DMS 273 (cell line): ENCODE measurements at regions not wholly inside any gene's neighbourhood (a gene's known extent, or its start where the extent isn't known, plus 50 kb on each side); places are given as distances from the start of the nearest gene placed in this dataset.

Source experiments
- DNase-seq: peaks from one replicate; lab custom pipeline; 2025; ENCODE audit not compliant: unreplicated experiment; lab: John Stamatoyannopoulos, UW

DNA sequence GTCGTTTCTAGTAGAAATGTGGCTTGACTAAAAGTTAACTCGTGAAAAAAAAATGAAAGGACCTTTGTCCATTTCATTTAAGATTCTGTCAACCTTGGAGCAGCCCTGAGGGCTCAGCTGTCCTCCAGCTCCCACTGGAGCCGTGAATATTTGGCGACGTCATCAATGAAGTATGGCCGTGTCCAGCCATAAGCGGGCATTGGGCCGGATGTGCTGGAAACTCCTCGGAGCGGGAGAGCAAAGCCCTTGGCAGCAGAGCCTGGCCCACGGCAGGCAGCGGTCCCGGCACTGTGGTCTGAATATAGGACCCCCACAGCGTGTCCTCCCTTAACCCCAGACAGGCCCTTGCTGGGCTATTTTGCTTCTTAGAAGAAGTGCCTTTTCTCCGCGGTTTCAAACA lies 50.0 kb downstream of the JAKMIP3 start:
- no peak for DNase-seq

DNA sequence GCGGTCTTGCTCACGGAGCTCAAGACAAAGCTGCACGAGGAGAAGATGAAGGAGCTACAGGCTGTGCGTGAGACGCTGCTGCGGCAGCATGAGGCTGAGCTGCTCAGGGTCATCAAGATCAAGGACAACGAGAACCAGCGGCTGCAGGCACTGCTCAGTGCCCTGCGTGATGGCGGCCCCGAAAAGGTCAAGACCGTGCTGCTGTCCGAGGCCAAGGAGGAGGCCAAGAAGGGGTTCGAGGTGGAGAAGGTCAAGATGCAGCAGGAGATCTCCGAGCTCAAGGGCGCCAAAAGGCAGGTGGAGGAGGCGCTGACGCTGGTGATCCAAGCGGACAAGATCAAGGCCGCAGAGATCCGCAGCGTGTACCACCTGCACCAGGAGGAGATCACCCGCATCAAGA lies 51.4 kb downstream of the JAKMIP3 start:
- no peak for DNase-seq

DNA sequence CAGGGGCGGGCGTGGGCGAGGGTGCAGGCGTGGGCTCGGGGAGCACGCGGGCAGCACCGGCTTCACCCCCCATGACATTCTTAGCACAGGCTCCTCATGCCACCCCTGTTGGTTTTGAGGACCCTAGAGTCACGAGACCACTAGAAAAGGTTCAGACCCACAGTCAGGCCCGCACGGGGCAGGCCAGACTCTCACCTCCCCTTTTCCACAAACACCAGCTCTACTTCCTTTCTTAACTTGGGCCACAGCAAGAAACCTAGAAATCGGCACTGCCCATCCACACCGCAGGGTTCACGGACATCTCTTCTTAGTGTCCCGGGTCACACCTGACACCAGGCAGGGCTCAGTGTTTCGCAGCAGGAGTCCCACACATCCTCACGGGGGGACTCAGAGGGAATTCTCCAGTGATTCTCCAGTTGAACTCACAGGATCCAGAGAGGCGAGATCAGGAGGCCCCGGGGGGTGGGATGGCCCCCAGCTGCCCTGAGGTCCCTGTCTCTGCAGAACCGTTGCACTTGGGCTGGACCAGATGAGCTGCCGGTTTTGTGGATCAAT lies 52.0 kb downstream of the JAKMIP3 start:
- DNase-seq = no peak

DNA sequence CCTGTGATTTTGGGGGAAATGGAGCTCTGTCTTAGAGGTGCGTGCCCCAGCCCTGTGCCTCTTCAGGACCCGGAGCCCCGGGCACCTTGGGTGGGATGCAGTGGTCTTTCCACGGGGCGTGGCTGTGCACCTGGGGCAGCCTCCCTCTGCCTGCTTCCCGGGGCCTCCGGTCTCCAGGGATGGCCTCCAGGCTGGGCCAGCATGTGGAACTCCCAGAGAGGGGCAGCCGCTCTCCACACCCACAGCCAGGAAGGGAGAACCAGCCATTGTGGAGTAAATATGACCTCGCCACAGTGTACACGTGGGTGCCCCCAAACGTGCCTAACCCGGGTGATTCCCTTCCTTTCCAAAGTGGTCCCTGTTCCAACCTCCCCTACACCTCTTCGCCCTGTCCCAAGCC lies 52.6 kb downstream of the JAKMIP3 start:
- DNase-seq = no peak

DNA sequence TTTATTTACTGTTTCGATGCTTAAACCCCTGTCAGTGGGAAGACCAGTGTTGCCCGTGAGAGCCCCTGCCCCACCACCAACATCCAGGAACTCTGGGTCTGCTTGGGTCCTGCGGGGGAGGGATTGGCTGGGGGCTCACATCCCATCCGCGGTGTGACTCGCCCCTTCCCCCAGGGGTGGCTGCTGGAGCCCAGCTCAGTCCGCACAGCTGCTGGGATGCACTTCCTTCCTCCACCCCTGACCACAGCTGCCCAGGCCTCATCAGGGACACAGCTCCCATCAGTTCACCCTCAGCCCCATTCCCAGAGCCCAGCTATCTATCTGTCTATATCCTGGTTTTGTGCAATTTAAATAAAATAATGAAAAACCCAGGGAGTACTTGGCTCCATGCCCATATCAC lies 54.5 kb downstream of the JAKMIP3 start:
- no peak for DNase-seq

DNA sequence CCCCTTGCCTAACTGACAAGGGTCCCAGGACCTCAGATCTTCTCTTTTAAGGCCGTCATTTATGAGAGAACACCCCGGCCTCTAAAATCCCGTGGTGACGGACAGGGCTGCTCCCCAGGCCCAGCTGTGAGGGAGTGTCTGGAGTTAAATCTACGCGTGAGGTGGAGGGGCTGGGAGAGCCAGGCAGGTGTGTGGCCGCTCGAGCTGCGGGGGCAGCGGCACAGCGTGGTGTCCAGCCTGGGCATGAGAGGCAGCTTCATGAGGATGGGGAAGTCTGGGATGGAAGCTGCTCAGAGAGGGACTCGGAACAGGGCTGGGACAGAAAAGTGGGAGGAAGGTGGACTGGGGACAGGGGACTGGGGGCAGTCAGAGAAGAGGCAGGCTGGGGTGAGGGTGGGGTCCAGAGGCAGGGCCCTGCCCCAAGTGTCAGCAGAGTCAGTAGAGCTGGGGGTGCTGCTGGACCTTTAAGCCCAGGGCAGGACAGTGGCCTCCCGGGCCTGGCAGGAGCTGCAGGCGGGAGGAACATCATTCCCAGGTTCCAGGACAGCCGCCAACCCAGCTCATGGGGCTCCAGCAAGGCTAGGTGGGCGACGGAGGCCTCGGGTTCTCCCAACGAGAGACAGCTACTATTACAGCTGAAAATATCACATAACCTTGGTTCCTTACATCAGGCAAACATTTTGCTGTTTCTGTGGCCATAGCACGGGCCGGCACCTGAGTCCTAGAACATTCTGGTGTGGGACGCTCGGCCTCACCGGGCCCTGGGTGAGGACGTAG lies 55.2 kb downstream of the JAKMIP3 start:
- DNase-seq = no peak

DNA sequence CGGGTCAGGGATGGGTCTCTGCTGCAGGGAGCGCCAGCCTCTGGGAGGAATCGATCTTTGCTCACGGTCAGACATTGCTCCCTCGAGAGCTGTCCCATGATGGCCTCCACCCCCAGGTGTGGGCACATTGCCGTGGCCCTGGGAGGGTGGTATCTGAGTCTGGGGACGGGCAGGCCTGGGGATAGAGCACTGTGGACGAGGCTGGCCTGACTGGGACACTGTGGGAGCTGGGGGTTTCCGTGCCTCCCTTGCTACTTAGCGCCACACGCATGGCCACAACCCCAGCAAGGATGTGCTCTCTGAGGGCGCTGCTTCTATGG lies 55.7 kb downstream of the JAKMIP3 start:
- no peak for DNase-seq

DNA sequence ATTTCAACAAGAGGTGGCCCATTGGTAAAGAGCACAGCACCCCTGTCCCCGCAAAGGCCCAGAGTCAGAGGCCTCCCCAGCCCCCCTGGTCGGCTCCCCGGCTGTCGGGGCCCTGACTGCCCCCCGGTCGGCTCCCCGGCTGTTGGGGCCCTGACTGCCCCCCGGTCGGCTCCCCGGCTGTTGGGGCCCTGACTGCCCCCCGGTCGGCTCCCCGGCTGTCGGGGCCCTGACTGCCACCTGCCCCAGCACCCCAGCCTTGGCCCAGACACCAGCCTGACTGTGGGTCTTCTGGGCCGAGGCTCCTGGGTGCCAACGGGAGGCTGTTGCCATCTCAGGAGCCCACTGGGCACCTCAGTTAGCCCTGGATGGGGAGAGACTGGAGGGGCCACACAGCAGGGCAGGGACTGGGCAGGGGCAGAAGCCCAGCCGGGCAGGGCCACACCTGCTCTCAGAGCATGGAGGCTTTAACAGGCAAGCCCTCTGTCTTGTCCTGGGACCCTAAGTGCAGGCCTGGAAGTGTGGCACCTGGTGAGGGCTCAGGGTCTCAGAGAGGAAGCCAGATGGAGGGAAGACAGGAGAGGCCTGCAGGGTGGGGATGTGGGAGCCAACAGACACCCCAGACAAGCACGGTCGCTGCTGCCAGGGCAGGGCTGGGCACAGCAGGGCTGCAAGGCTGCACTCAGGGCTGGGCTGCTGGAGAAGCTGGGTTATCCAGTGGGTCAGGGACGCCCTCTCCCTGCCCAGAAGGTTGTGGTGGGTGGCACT lies 56.5 kb downstream of the JAKMIP3 start:
- DNase-seq = no peak

DNA sequence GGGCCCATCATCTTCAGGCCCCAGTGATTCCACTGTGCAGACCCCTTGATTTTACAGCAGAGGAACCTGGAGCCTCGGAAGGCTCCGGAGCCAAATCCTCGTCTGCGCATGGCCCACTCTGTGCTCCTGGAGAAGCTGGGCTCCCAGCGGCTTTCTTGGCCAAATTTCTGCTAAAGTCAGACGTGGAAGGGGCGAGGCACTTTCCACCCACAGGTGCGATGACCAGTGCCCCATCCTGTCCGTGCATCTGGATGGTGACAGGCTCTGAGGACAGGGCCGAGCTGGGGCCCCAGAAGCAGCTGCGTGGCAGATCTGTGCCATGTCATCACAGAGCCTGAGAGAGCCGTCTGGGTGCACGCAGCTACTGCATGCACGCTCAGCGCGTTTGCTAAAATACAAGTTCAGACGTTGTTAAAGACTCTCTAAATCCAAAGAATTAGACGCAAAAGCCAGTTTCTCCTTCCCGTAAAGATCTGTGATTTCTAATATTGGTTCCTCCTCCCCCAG lies 57.2 kb downstream of the JAKMIP3 start:
- no peak for DNase-seq

DNA sequence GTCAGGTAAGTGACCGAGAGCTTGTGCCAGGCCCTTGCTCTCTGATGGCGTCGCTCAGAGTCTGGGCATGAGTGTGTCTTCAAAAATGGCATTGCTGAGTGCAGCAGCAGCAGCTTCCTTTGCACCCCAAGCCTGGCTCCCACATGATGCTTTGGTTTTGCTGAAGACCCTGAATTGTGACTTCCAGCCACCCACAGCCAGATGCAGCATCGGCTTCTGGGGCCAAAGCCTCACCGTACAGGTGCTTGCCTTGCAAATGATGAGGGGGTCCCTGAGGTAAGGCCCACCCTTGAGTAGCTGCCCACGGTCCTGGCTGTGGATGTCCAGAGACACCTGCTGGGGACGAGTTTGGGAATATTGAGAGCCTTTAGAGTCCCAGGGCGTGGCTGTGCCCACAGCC lies 57.9 kb downstream of the JAKMIP3 start:
- DNase-seq = no peak

DNA sequence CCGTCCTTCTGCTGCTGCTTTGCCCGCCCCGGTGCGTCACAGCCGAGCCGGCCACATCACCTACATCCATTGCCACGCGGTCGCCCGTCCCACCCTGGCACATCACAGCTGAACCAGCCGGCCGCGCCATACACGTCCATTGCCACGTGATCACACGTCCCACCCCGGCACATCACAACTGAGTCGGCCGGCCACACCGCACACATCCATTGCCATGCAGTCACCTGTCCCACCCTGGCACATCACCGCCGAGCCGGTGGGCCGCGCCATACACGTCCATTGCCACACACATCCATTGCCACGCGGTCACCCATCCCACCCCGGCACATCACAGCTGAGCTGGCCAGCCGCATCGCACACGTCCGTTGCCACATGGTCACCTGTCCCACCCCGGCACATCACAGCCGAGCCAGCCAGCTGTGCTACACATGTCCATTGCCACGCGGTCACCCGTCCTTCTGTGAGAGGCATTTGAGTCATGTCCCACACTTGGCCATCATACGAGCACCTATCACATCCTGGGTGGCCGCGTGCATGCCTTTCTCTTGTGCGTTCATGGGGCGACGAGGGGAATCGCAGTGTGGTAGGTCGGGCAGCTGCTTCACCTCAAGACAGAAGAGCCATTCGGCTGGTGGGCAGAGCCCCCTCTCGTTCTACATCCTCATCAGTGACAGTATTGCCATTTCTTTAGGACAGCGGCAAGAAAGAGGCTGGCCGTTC lies 58.6 kb downstream of the JAKMIP3 start:
- DNase-seq = no peak

DNA sequence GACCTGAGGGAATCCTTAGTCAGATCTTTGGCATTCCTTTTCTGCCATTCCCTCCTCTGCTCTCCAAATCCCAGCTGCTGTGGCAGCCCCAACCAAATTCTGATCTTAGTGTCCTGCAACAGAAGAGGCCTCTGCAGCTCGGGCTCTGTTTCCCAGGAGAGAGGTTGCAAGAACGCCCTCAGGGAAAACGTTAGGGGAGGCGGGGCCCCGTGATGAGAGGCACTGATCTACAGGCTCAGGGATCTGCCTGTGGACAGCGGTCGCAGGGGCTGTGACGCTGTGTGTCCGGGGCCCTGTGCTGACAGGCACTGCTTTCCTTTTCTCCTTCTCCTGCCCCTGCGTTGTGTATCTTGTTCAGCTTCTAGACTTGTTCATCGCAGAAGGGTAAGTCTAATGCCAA lies 57.3 kb upstream of the DPYSL4 start:
- no peak for DNase-seq

DNA sequence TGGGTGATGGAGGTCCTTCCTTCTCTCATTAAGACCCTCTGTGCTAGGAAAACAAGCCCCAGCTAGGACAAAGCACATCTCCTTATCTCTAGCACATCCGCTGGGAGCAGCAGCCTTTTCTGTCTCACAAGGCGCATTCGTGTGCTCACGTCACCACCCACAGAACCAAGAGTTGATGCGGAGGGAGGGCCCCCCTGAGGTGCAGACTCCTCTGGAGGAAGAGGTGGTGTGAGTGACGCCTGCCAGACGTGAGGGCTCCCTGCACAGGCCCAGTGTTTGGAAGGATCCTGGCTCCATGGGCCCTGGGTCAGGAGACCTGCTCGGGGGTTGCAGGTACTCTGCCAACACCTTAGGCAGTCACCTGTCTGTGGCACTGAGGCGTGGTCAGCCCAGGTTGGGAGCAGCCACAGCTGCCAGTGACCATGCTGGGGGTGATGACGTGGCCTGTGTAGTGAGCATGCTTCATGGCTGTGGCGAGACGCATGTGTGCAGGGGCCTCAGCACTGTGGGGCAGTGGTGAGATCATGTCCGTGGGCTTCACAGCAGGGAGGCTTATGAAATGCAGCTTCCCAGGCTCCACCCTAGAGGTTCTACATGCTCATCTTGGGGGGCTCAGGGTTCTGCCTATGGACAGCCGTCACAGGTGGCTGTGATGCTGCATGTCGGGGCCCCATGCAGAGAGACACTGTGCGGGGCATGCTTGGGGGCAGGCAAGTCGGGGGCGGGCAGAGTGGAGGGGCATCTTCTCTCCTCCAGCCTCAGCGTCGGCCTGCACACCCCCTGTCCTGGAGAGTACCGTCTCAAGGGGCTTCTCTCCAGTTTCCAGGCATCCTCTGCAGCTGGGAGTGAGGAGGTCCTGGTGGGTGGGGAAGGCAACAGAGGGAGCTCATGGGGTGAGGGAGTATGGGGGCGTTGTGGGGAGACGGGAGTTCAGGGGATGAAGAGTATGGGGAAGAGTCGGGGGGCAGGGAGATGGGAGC lies 56.2 kb upstream of the DPYSL4 start:
- DNase-seq = no peak

DNA sequence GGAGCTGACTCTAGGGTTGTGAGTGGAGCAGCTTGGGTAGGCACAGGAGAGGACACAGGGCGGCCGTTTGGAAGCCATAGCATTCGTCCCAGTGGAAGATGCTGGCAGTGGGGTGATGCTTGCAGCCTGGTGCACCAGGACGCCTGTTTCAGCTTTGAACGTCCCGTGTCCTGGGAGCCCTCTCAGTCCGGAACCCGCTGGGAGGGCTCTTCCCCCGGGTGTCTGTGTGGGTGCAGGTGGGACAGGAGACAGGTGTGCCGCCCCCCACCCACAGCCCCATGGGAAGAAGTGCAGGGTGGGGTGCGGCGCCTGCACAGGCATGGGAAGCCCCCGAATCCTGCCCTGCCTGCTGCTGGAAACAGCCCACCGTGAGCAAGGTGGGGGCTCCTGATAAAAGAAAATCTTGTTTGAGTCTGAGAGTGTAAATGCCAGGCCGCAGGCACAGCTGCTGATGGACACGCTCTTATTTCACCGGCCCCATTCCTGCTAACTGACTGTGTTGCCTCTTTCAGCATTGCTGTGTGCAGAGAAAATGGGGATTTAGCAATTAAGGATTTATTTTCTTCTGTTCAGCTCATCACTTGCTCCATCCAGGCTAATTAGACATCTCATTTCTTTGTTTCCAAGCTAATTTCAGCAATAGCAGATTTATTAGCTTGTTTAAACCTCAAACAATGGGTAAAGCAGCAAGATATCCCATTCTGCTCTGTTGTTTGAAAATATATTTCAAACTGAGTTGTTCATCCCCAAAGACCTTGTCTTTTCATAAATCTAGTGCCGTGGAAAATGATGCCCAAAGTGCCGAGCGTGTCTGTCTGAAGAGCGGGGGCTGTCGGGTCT lies 54.9 kb upstream of the DPYSL4 start:
- no peak for DNase-seq

DNA sequence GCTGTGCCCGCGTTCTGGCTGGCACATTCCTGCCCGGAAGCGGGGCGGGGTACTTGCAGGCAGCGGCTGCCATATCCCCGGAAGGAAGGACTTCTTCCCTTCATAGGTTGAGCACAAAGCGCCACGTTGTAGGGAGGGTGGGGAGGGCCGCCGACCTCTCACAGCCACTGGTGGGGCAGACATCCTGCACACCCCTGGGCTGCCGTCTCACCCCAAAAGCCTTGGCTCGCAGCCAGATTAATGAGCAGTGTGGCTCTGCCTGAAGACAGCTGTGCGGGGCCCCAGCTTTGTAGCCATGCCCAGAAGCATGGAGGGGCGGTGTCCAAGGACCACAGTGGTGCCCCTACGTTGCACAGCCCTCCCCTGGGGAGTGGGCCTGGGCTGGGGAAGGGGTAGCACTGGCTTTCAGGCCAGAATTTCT lies 54.3 kb upstream of the DPYSL4 start:
- peak; percentile 17 for DNase-seq

DNA sequence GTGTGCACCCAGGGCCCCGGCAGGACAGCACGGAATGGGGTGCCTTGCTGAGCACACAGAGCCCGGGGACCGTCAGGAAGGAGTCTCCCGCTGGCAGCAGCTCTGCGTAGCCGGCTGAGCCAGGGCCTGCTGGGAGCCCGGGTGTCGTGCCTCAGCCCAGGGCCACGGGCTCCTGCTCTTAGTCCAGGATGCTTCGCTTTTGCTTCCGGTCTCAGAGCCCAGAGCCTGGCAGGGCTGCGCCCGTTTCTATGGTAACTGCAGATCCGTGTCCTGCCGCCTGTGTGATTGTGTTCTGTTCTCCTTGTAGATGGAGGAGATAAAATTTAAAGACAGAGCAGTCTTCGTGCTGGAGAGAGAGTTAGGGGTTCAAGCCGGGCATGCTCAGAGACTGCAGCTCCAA lies 53.7 kb upstream of the DPYSL4 start:
- peak; percentile 16 for DNase-seq

DNA sequence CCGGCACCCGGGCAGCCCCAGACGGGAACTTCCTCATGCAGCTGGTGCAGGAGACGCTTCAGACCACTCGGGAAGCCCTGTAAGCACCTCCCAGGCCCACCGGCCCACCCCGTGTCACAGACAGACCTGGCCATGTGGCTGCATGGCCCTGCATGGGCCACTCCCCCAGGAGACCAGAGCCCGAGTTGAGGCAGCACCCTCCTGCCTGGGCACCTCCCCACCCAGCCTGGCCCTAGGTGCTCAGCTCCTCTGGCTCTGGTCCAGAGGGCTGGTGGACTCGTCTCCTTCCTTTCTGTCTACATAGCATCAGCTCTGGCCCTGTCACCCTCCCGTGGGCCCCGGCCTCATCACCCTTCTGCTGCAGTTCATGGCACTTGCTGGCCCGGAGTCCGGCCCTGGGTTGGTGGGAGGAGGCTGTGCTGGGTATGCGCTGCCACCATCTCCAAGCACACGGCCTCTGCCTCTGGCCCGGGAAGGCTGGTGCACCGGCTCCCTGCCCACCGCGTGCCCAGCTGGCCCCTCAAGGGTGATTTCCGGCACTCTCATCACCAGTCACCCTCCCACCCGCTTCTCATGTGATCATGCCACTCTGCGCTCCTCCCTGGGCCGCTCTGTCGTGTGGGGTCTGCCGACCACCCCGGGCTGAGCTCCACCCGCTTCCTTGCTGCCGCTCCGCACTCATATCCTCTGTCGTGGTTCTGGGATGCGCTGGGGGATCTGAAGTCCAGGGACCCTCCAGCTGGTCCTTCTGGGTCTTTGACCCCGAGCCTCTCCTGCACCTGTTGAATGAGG lies 53.1 kb upstream of the DPYSL4 start:
- no peak for DNase-seq

DNA sequence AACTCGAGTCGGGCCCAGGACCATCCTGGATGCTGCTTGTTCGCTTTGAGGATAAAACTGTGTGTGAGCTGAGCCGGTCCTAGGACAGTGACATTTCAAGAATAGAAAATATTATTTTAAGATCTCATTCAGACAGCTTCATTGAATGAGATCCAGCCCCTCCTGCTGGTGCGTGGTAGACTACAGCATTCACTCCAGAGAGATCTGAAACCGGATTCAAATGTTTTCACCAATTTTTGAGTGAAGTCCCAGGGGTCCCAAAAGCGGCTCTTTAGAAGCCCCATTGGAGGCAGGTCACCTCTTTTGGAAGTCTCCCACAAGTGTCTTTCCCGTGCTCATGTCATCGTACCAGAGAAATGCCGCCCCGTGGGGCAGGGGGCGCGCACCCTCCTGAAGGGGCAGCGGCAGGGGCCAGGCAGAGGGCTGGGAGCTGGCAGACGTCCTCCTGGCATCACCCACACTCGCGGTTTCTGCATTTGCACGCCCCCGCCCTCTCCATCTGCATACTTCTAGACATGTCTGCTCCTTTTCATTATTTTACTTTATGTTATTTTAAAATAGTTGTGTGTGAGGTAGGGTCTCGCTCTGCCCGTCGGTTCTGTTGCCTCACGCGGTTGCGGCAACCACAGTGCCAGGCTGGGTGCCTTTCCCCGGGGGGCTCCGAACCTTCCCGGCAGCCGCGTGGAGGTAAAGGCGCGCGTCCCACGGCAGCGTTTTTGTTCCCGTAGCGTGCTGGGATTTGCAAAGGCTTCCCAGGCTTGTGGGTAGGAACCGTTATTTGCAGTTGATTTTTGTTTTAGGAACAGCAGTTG lies 52.3 kb upstream of the DPYSL4 start:
- no peak for DNase-seq
